Bronchial epithelial cell (primary cell): ENCODE measurements at regions not wholly inside any gene's neighbourhood (a gene's known extent, or its start where the extent isn't known, plus 50 kb on each side); places are given as distances from the start of the nearest gene placed in this dataset.

Experiments used
- DNase-seq: peaks from one replicate; pipeline ENCODE4 v3.0.0-alpha.2; 2010; ENCODE audit warnings: low read depth
- FAIRE-seq: peaks from 2 replicates; lab custom pipeline; 2011; peaks lifted over from hg19 to GRCh38; lab: Jason Lieb, UNC
- H3K27me3 ChIP-seq: 2 replicates; pipeline ENCODE4 v1.5.1; 2011; ENCODE audit warnings: low read length; ENCODE audit not compliant: control insufficient read depth, insufficient read depth
- H3K36me3 ChIP-seq: 2 replicates; pipeline ENCODE4 v1.5.1; 2011; ENCODE audit warnings: low read length; ENCODE audit not compliant: control insufficient read depth, insufficient read depth
- H3K4me3 ChIP-seq: 2 replicates; pipeline ENCODE4 v1.5.1; 2011; ENCODE audit warnings: mild to moderate bottlenecking, low read depth, low read length, control low read depth
- TF ChIP-seq, protein P1 (sequence below): IDR thresholded peaks from 2 replicates; pipeline ENCODE4 v1.5.1; 2011; ENCODE audit warnings: mild to moderate bottlenecking, moderate library complexity, low read length, control low read depth, inconsistent platforms; ENCODE audit not compliant: insufficient read depth, severe bottlenecking

DNA sequence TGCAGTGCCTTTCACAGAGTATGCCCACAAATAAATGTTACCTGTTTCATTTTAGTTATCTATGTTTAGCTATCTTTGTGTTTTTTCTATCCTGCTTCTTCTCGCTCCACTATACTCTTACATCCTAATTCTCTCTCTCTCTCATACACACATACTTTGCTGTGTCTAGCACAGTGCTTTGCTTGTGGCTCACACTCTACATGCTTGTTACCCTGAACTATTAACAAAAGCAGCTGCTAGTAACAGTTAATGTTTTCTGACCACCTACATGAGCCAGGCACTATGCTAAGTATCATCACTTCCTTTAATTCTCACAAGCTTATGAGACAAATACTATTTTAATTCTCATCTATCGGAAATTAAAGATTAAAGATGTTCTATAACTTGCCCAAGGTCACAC lies 390.5 kb upstream of the HNRNPA3 start:
- TF ChIP-seq, protein P1, sequence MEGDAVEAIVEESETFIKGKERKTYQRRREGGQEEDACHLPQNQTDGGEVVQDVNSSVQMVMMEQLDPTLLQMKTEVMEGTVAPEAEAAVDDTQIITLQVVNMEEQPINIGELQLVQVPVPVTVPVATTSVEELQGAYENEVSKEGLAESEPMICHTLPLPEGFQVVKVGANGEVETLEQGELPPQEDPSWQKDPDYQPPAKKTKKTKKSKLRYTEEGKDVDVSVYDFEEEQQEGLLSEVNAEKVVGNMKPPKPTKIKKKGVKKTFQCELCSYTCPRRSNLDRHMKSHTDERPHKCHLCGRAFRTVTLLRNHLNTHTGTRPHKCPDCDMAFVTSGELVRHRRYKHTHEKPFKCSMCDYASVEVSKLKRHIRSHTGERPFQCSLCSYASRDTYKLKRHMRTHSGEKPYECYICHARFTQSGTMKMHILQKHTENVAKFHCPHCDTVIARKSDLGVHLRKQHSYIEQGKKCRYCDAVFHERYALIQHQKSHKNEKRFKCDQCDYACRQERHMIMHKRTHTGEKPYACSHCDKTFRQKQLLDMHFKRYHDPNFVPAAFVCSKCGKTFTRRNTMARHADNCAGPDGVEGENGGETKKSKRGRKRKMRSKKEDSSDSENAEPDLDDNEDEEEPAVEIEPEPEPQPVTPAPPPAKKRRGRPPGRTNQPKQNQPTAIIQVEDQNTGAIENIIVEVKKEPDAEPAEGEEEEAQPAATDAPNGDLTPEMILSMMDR, result no peak
- no peak for FAIRE-seq
- H3K27me3 ChIP-seq, result no peaks in the 10 kb centered on the region
- no peak overlapping the region for H3K4me3 ChIP-seq
- H3K36me3 ChIP-seq, result no peaks in the 10 kb centered on the region
- DNase-seq, result no peak

DNA sequence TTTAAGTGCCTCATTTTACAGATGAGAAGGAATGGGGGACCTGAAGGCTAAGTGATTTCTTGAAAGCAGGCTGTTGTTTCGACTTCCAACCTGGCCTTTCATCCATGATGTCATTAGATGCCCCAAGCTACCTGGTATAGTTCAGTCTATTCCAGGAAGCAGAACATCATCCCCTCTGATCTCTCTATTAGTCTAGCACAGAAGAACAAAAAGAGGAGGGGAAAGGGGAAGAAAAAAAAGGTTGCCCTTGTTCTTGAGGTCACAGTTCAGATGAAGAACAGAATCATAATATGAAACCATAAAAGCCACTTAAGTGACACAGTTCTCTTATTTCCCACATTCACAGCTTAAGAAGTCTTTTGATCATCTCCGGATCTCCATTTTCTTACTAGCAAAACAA lies 386.2 kb upstream of the HNRNPA3 start:
- FAIRE-seq, result no peak
- no peak overlapping the region for H3K4me3 ChIP-seq
- TF ChIP-seq, protein P1, result no peak
- no peaks in the 10 kb centered on the region for H3K27me3 ChIP-seq
- no peaks in the 10 kb centered on the region for H3K36me3 ChIP-seq
- DNase-seq, result no peak

DNA sequence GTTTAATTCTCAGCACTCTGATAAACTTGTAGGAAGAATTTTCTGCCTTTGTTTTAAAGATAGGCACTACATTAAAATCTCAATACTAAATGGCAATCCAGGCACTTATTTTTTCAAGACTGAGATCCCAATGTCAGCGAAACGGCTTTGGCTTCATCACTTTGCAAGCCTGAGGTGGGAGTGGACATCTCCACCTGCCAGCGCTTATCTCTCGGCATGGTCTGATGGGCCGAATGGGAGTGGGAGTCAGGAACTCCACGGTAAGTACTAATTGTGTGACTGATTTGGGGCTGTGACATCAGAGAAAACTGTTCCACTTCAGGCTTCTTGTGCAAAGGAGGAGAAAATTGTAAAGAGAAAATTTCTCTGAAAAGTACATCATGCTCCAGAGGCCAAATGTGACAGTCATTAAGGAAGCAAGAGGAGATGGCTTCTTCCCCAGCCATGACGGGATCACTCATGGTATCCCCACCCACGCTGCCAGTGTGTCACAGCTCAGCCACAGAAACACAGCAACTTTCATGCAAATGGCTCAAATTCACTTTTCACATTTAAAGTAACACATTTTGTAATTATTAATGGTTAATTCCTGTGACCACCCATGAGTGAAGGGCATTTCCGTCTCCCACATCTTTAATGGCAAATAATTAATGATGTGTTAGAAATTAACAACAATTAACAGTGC lies 385.5 kb upstream of the HNRNPA3 start:
- Histone ChIP-seq H3K36me3 (no peaks in the 10 kb centered on the region), H3K4me3 (no peak overlapping the region), H3K27me3 (no peaks in the 10 kb centered on the region)
- DNase-seq, result no peak
- TF ChIP-seq, protein P1, result no peak
- no peak for FAIRE-seq

DNA sequence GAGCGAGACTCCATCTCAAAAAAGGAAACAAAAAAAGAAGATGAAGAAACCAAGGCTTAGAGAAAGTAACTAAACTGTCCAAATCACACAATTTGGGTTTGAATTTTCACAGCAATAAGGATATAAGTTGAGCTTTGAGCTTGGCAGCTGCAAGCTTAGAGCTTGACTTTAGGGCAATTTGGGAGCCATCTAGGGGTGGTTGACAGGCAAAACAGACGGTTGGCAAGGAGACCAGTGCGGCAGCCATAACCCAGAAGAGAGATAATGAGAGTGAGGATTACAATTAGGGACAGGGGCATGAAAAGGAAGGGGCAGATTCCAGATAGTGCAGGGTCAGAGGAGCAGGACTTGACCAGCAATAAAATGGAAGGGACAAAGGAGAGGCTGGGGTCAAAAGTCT lies 382.2 kb upstream of the HNRNPA3 start:
- no peak for DNase-seq
- Histone ChIP-seq H3K4me3 (no peak overlapping the region), H3K27me3 (no peaks in the 10 kb centered on the region), H3K36me3 (no peaks in the 10 kb centered on the region)
- TF ChIP-seq, protein P1, result no peak
- no peak for FAIRE-seq

DNA sequence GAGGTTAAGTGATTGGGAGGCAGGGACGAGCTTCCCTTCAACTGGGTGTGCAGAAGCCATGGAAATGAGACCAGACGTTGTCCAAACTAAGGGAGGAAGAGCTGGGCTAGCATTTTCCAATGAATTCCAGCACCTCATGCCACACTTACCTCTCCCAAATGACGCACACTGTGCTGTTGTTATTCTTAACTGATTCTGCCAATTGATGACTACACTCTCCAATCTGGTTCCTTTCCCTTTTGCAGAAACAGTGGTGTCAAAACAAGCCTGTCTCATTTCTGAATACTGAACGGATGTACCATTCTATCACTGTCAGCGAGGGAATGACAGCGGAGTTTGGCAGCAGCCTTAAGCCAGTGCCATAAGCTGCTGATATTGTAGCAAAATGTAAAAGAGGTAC lies 380.5 kb upstream of the HNRNPA3 start:
- TF ChIP-seq, protein P1, result no peak
- DNase-seq, result no peak
- no peaks in the 10 kb centered on the region for H3K27me3 ChIP-seq
- FAIRE-seq, result no peak
- no peaks in the 10 kb centered on the region for H3K36me3 ChIP-seq
- H3K4me3 ChIP-seq, result no peak overlapping the region

DNA sequence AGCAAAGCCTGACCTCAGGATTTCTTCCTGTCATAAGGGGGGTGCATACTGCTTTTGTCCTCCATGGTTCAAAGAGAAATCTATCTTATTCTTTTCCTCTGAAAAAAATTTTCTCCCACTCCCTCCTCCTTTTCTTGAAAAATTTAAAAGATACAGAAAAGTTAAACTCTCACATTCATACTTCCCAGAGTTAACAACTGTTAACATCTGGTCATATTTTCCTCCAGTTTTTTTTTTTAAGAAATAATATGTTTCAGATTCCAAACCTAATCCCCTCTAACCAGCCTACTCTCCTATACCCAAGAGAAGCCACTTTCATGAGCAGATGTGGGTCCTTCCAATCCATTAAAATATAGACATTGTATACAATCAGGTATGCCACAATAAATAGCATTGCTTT lies 378.9 kb upstream of the HNRNPA3 start:
- TF ChIP-seq, protein P1, result no peak
- DNase-seq (no peak), FAIRE-seq (no peak)
- no peaks in the 10 kb centered on the region for H3K27me3 ChIP-seq
- H3K36me3 ChIP-seq, result no peaks in the 10 kb centered on the region
- H3K4me3 ChIP-seq, result no peak overlapping the region
